ENCODE measurements at regions not wholly inside any gene's neighbourhood (a gene's known extent, or its start where the extent isn't known, plus 50 kb on each side); places are given as distances from the start of the nearest gene placed in this dataset.

- TF ChIP-seq CTCF (IDR thresholded peaks at IDR 0.05) (no peak), EP300 (IDR thresholded peaks at IDR 0.05) (no peak)
These were observed 1608.8 kb upstream of the PCDH20 start for GRCh38 chr13:63024458-63024857.

Measured in suprapubic skin (tissue), 3 donors.